Endothelial cell of hepatic sinusoid (primary cell): ENCODE measurements at regions not wholly inside any gene's neighbourhood (a gene's known extent, or its start where the extent isn't known, plus 50 kb on each side); places are given as distances from the start of the nearest gene placed in this dataset.
"Not testable (repeated sequence)": the region's sequence is repeated elsewhere in the genome, so short reads cannot be mapped to it uniquely, and the experiment has no call there.

Experiments
- in situ Hi-C: cut with HindIII; loops from 2 replicates; pipeline ENCODE4 v1.10.0; 2017; ENCODE audit warnings: low sequenced_read_pairs

- in situ Hi-C loops: no loop called here
Measured at GRCh38 chr1:81308191-81308590, 492.5 kb upstream of the ADGRL2 start.

- in situ Hi-C loops: no loop called here
Measured at GRCh38 chr1:81307786-81308185, 492.9 kb upstream of the ADGRL2 start.

- in situ Hi-C loops: no loop called here
Measured at GRCh38 chr1:81305997-81306452, 494.7 kb upstream of the ADGRL2 start.

- in situ Hi-C loops: no loop called here
Measured at GRCh38 chr1:81304187-81304586, 496.5 kb upstream of the ADGRL2 start.

GRCh38 chr1:81299892-81300291, 500.8 kb upstream of the ADGRL2 start:
- in situ Hi-C loops: no loop called here

- in situ Hi-C loops: no loop called here
Measured at GRCh38 chr1:81298266-81298665, 502.5 kb upstream of the ADGRL2 start.

- in situ Hi-C loops: no loop called here
Measured at GRCh38 chr1:81296601-81297000, 504.1 kb upstream of the ADGRL2 start.

GRCh38 chr1:81290326-81290725, 510.4 kb upstream of the ADGRL2 start:
- in situ Hi-C loops: no loop called here

GRCh38 chr1:81288689-81289088, 512.0 kb upstream of the ADGRL2 start:
- in situ Hi-C loops: no loop called here

GRCh38 chr1:81287411-81288080, 513.2 kb upstream of the ADGRL2 start:
- in situ Hi-C loops: no loop called here

GRCh38 chr1:81270051-81270450, 530.7 kb upstream of the ADGRL2 start:
- in situ Hi-C loops: no loop called here

GRCh38 chr1:81264976-81265375, 535.8 kb upstream of the ADGRL2 start:
- in situ Hi-C loops: no loop called here

- in situ Hi-C loops: no loop called here
Measured at GRCh38 chr1:81259625-81260411, 540.9 kb upstream of the ADGRL2 start.

- in situ Hi-C loops: no loop called here
Measured at GRCh38 chr1:81254560-81254959, 546.2 kb upstream of the ADGRL2 start.

GRCh38 chr1:81254068-81254467, 546.7 kb upstream of the ADGRL2 start:
- in situ Hi-C loops: no loop called here

- in situ Hi-C loops: no loop called here
Measured at GRCh38 chr1:81252471-81253151, 548.1 kb upstream of the ADGRL2 start.

GRCh38 chr1:81250825-81251224, 549.9 kb upstream of the ADGRL2 start:
- in situ Hi-C loops: not testable (repeated sequence)

GRCh38 chr1:81245084-81245715, 555.5 kb upstream of the ADGRL2 start:
- in situ Hi-C loops: not testable (repeated sequence)

GRCh38 chr1:81244612-81245011, 556.1 kb upstream of the ADGRL2 start:
- in situ Hi-C loops: not testable (repeated sequence)

- in situ Hi-C loops: no loop called here
Measured at GRCh38 chr1:81242103-81242502, 558.6 kb upstream of the ADGRL2 start.

GRCh38 chr1:81238129-81238528, 562.6 kb upstream of the ADGRL2 start:
- in situ Hi-C loops: no loop called here
